CD4-positive, alpha-beta T cell treated with Interleukin-6 for 4 hours (primary cell): ENCODE measurements at regions not wholly inside any gene's neighbourhood (a gene's known extent, or its start where the extent isn't known, plus 50 kb on each side); places are given as distances from the start of the nearest gene placed in this dataset.

Experiments used
- DNase-seq: peaks from one replicate; pipeline ENCODE4 v3.0.0-alpha.2; 2020; ENCODE audit warnings: mixed read lengths

GRCh38 chr13:40470660-40471059 lies 195.8 kb downstream of the FOXO1 start:
- no peak for DNase-seq

- DNase-seq, result no peak
These were observed 195.4 kb downstream of the FOXO1 start for GRCh38 chr13:40471076-40471475.

DNA sequence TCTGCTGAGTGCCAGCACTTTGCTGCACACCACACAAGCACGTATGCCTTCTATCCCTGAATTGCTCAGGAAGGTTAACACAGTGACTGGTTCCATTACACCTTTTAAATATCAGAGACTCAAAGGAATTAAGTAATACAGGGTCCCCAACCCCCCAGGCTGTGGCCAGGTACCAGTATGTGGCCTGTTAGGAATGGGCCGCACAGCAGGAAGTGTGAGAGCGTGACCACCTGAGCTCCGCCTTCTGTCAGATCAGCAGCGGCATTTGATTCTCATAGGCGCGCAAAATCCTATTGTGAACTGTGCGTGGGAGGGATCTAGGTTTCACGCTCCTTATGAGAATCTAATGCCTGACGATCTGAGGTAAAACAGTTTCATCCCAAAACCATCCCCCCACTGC lies 194.5 kb downstream of the FOXO1 start:
- DNase-seq, result no peak

GRCh38 chr13:40472427-40473220 lies 193.8 kb downstream of the FOXO1 start:
- no peak for DNase-seq

- no peak for DNase-seq
These were observed 190.8 kb downstream of the FOXO1 start for GRCh38 chr13:40475617-40476016.

GRCh38 chr13:40476175-40476958 lies 190.1 kb downstream of the FOXO1 start:
- no peak for DNase-seq

DNA sequence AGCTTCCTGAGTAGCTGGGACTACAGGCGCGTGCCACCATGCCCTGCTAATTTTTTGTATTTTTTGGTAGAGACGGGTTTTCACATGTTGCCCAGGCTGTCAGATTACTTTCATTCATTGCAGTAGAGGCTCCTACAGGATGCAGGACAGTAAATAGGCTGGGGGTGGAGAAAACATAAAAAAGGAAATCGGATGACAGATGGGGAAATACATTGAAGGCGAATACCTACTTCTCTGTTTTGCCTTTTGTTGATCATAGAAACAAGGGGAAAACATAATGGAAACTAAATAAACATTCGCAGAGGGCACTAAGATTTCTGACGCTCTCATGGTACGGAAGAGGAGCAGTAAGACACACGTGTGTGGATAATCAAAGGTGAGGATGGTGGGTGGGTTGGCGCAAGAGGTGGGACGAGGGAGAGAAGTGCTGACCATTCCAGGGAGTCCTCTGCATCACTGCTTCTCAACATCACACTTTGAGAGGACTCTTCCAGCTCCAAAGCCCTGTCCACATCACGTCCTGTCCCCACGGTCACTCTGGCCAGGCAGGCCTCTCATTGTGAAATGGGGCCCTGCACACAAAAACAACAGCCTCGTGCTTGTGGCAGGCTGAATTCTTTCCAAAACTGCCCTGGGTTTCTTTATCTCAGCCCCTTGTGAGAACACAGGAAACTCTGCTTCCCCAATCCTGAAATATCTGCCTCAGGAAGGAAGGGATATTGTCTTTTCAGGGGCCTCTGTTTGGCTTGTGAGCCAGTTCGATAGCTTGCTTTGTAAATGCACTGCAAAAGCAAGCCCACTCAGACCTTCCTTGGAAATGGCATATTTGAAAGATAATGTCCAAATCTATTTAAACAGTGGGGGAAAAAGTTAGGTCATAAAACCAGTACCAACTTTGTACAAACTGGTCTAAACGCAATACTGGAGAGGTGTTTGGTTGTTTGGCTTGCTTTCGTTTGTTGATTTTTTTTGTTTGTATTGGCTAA lies 188.5 kb downstream of the FOXO1 start:
- DNase-seq, result no peak

DNA sequence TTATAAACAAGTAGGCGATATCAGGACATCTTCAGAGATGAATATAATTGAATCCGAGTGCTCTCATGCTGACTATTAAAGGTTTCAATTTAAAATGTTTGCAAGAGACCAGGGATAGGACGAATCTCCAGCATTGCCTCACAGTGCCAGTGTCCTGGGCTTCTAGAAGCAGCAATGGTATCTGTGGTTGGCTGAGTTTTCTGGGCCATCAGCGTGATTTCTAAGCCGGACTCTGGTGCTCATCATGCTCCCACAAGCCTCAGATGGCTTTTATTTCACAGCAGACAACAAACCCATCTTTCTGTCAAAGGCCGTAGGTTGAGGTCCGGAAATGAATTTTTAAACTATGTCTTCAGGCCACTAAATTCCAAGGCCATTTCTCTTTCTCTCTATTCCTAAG lies 187.7 kb downstream of the FOXO1 start:
- no peak for DNase-seq

GRCh38 chr13:40479196-40479845 lies 187.1 kb downstream of the FOXO1 start:
- DNase-seq, result no peak

DNA sequence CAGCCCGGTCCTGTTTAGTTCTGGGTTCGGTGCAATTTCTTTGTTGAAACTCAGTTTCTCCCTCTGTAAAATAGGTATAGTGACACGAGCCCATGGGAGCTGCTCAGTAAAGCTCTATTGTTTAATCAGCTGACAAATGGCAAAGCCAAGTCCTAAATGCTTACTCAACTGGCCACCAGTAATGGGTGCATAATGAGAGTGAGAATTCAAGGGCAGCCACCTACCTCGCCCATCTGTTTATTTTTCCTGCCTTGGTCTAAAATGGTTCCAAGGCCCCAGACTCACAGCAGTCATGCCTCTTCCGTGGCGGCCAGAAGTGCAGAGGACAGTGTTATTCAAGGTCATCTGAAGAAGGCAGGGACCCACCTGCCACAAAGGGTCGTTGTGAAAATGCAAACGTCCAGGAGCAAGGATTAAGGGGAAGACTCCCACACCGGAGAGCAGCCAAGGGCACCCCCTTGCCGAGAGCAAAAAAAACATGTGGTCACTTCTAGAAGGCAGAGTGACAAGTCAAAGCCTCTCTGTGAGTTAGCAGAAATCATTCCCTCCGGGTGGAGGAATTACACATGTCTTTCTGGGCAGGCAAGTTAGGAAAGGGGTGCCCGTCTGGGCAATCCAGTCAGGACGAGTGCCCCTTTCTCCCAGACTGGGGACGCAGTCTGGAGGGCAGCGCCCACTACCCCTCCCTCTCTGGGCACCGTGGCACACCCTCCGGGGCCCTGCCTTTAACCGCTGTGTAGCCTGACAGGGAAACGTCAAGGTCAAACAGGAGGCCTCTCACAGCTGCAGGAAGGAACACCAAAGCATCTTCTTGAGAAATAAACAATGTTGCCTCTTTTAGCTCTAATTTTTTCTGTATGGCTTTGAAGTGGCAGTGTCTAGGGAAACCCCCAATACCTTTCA lies 186.2 kb downstream of the FOXO1 start:
- no peak for DNase-seq

GRCh38 chr13:40480915-40481516 lies 185.4 kb downstream of the FOXO1 start:
- DNase-seq, result peak; percentile 40

- no peak for DNase-seq
These were observed 182.8 kb downstream of the FOXO1 start for GRCh38 chr13:40483601-40484000.

DNA sequence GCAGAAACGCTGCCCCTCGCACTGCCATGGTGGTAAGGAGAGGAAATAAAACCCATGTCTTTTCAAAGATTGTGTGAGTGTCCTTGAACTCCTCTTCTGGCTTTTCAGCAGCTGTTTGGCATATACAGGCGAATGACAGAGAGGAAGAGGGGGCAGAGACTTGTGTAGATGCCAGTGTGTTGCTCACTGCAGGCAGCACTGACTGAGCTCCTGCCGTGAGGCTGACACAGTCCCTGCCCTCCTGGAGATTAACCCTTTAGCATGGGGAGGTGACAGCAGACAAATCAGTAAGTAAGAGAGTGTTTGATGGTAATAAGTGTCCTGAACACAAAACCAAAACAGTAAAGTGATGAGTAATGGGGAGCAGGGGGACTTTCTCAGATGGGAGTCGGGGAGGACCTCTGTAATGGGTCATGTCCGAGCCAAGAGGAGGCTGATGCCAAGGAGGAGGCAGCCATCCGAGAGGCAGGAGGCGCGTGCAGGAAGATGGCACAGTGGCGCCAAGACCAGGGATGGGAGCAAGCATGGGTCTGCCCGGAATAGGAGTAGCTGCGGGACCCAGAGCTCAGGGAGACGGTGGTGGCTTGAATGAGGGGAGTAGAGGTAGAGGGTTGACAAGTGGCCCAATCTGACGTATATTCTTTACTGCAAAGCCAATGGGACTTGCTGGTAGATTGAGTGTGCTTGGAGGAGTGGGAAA lies 182.2 kb downstream of the FOXO1 start:
- DNase-seq, result peak; percentile 56

GRCh38 chr13:40484974-40485373 lies 181.5 kb downstream of the FOXO1 start:
- DNase-seq, result peak; percentile 40

DNA sequence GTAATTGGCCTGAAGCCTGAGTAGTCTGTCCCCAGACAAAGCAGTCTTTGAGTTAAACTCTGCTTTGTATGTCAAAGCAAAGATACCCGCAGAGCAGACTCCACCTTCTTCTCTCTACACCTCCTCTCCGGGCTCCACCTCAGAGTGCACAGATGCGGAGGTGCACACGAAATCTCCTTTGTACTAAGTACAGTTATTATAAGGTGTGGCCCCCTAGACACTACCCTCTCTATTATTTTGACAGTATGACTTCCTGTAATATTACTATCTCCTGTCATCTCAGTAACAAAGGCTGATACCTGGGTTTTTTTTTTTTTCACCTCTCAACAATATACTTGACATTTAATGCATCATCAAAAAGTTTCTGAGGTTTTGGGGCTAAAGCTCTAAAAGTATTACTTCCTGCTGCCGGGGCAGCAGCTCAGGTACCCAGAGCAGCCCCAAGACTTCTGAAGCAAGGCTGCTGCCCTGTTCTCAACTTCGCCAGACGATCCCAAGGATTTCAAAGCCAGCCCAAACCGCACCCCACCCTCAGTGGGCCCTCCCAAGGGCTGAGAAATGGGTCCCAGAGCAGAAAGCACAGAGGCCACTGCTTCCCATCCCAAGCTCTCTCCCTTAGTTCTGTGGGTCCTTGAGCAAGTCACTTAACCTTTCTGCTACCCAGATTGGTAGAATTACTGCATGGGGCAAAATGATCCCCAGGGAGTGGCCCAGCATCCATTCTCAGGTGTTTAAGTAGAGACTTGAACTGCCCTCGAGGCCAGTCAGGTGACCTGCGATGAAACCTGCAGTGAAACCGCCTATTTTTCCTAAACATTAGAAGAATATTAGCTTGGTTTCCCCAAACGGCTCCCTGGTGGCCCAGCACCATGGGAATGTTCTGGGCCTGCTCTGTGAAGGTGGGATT lies 180.6 kb downstream of the FOXO1 start:
- peak; percentile 85 for DNase-seq

DNA sequence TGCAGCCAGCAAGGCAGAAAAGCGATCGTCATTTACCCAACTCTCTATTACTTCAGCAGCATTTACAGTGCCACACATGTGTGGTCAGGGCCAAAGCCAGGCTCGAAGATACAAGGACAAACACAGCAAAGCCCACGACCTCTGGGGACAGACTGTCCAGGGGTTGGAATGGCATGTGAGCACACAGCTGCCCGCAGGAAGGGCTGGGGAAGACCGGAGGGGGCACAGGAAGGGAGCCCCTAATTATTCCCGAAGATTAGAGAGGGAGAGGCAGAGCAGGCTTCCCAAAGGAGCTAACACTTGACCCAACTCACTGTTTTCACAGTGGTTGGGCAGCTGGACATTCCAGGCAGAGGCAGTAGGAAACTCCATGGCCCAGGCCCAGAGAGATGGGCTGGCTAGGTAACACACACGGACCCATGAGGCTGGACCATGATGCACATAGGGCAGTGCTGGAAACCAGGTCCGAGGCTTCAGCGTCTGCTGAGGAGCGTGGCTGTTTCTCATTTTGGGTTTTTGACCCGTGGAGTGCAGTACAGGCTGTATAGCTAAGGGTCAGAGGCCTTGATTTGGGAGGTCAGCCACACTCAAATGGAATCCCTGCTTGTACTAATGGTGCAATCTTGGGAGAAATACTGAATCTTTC lies 179.8 kb downstream of the FOXO1 start:
- no peak for DNase-seq

- DNase-seq, result no peak
These were observed 177.5 kb downstream of the FOXO1 start for GRCh38 chr13:40488869-40489391.

- peak; percentile 85 for DNase-seq
These were observed 176.2 kb downstream of the FOXO1 start for GRCh38 chr13:40490086-40490758.
